ENCODE measurements at regions not wholly inside any gene's neighbourhood (a gene's known extent, or its start where the extent isn't known, plus 50 kb on each side); places are given as distances from the start of the nearest gene placed in this dataset.
"Not testable (repeated sequence)": the region's sequence is repeated elsewhere in the genome, so short reads cannot be mapped to it uniquely, and the experiment has no call there.

GRCh38 chr20:19875376-19876221 lies 117.5 kb downstream of the RIN2 start:
- no peak for DNase-seq

GRCh38 chr20:19876828-19877460 lies 118.9 kb downstream of the RIN2 start:
- DNase-seq: no peak

DNA sequence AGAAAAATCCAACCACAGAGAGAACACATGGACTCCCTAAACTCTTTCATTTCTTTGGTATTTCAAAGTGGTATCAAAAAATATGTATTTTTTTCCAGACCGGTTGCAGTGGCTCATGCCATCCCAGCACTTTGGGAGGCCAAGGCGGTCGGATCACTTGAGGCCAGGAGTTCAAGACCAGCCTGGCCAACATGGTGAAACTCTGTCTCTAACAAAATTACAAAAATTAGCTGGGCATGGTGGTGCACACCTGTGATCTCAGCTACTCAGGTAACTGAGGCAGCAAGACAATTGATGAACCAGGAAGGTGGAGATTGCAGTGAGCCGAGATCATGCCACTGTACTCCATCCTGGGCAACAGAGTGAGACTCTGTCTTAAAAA lies 121.8 kb downstream of the RIN2 start:
- not testable (repeated sequence) for DNase-seq

GRCh38 chr20:19880256-19881079 lies 122.4 kb downstream of the RIN2 start:
- no peak for DNase-seq

GRCh38 chr20:19881080-19881840 lies 123.2 kb downstream of the RIN2 start:
- no peak for DNase-seq

- no peak for DNase-seq
These were observed 123.9 kb downstream of the RIN2 start for GRCh38 chr20:19881990-19882389.

DNA sequence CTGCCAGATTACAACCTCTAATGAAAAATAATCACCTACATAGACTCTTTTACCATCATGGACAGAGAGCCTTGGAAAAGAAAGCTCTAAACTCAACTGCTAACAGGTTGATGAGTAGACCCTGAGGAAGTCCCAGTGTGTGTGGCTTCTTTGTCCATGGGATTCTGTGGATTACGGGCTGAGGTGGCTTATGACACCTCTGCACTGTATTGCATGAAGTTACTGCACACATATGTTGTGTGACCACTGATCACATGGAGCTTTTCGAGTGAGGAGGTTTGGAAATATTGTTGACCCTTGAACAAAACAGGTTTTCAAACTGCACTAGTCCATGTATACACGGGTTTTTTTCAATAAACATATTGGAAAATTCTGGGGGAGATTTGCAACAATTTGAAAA lies 124.4 kb downstream of the RIN2 start:
- DNase-seq: no peak

DNA sequence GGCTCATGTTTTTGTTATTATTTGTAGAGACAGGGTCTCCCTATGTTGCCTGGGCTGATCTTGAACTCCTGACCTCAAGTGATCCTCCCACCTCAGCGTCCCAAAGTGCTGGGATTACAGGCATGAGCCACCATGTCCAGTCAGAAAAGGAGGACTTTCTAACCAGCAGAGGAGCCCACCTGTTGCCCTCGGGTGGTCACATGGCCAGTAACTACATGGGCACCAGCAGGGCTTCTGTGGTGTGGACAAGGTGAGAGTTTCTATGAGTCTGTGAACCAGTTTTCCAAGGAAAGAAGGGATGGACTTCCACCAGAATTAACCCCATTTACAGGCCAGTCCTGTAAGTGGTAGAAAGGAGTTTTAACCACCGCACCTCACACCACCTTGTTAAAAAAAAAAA lies 125.4 kb downstream of the RIN2 start:
- DNase-seq: no peak

- no peak for DNase-seq
These were observed 127.5 kb downstream of the RIN2 start for GRCh38 chr20:19885594-19885938.

DNA sequence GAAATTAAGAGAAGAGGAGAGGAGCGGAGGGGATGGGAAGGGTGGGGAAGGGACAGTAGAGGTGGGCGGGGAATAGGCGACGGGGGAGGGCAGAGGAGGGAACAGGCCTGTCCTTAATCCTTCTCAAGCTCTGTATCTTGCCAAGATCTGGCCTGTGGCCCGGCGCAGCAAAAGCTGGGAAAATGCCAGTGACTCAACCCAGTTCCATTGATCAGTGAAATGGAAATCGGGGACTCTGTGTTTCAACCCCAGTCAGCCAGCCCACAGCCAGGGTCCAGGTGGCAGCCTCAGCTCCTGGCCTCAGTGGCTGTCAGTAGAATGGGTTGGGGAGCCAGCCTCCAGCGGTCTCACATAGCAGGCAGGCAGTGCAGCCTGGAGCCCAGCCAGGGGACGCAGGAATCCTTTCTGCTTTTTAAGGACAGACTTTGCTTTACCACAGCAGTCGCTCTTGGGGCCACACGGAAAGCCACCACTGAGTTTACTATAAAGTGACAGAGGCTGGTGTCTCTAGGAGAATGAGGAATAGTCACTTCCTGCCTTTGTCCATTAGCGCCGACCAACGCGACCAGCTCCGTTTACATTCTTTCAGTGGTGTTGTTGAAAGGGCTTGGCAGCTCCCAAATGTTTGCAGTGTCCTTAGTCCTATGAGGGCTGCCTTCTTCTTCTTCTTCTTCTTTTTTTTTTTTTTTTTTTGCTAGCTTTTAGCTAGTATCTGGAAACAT lies 128.0 kb downstream of the RIN2 start:
- DNase-seq: no peak

DNA sequence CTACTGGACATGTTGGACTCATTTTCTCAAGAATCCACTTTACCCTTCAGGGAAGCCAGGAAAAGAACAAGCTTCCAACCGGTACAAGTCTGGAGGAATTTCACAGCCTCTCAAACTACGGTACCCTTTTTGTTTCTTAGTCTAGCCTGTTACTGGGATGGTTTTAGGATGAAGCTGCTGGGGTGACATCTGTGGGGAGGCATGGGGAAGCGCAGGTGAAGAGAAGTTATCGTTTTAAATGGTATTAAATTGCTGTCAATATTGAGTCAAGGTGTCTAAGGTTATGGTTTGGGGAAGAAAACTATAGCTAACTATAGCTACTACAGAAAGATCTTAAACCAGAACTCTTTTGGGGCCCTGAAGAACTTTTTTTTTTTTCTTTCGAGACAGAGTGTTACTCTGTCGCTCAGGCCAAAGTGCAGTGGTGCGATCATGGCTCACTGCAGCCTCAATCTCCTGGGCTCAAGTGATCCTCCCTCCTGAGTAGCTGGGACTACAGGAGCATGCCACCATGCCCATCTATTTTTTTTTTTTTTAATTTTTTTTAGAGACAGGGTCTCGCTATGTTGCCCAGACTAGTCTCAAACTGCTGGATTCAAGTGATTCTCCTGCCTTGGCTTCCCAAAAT lies 128.7 kb downstream of the RIN2 start:
- no peak for DNase-seq

GRCh38 chr20:19887556-19888268 lies 129.4 kb upstream of the NAA20 start:
- no peak for DNase-seq

DNA sequence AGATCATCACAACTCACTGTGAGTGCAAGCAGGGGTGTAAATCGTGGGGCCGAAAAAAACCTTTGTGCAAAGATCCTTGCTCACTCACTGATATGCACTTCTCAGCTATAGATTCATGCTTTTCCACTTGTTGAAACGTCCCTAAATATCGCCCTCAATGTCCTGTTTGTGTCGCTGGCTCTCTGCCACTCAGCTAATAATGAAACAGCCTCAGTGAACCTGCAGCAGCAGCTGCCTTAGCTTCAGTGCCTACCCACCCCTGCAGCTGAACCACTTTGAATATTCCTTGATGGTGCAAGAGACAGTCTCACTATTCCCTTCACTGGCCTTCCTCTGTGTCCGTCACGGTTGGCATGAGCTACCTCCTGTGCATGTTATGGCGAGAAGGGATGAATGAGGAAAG lies 128.9 kb upstream of the NAA20 start:
- no peak for DNase-seq

GRCh38 chr20:19889011-19889953 lies 127.9 kb upstream of the NAA20 start:
- DNase-seq: no peak

DNA sequence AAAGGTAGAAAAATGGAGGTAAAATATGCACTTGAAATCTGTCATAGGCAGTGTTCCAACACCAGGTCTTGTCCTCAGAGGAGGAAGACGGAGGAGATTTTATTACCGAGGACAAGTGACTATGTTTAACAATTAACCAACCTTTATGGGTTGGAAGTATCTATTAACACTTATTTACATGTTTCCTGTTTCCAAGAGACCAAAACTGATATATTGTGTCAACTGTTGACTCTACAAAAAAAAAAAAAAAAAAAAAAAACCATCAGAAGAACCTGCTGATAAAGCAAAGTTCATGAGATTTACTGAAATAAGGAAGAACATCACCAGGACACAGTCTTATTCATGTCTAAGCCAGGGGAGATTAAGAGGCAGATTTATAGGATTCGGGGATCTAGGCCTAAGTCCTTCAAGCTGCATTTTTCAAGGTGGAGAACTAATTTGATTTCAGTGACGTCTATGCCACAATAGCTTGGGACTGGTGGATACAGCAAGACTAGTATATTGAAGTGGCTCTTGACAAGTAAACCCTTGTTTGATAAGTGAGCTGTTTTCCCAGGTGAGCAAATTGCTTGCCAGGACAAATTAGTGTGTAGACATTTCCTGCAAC lies 126.6 kb upstream of the NAA20 start:
- no peak for DNase-seq

DNA sequence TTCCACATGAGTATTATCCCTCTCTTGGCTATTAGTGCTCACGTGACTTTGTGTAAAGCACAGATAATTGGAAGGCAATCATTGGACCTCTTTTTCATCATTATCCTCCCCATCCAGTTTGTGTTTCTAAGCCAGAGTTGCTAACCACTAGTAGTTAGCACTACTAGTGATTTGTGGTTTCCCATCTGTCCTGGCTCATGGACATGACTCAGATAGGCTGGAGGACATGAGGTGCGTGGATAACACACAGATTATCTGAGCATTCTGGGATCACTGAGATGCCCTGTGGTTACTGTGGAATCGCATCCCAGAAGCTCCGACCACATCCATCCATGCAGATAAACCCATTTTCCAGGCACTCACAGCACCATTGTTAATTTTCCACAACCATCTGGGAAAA lies 123.8 kb upstream of the NAA20 start:
- DNase-seq: no peak

DNA sequence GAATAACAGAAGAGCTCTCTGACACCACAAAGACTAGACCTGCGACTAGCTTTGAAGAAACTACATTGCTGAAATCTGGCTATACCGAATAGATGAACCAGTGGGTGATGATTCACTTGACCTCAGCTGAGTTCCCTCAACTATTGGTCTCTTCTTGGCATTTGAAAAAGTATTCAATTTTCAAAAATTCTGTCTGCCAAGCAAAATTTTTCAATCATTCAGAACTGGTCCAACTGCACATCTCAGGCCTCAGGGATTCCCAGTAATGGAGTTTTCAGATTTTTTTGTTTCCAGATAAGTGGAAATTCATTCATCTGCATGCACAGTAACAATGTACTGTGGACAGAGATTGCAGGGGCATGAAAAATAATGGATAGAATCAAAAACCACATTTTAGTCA lies 121.4 kb upstream of the NAA20 start:
- no peak for DNase-seq

DNA sequence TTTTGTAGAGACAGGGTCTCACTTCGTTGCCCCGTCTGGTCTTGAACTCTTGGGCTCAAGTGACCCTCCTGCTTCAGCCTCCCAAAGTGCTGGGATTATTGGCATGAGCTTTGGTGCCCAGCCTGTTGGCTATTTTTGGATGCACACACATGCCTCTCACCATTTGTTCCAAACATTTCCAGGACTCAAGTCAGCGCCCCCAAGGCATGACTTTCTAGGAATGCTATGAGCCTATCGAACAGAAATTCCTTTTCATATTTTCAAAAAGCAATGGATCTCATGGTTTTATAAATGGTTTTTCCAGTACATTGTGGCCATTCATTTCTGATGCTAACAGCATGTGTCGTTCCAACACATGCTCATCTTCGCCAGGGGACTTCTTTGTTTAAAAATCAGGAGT lies 119.3 kb upstream of the NAA20 start:
- no peak for DNase-seq

- no peak for DNase-seq
These were observed 115.9 kb upstream of the NAA20 start for GRCh38 chr20:19901226-19901625.
